Liver (tissue), 3 donors: ENCODE measurements at regions not wholly inside any gene's neighbourhood (a gene's known extent, or its start where the extent isn't known, plus 50 kb on each side); places are given as distances from the start of the nearest gene placed in this dataset.
A peak's percentile ranks its signal among the peaks of the same experiment; 100 is the strongest.

Experiments used
- ATF3 ChIP-seq: IDR thresholded peaks from 2 replicates; pipeline ENCODE4 v1.6.1; 2016; ENCODE audit warnings: antibody characterized with exemption
- CTCF ChIP-seq: fragments of 150-350 bp; IDR thresholded peaks from 2 replicates; pipeline ENCODE4 v1.5.1; 2017; ENCODE audit warnings: improper control_type of control experiment, low read depth, low read length; ENCODE audit not compliant: missing input control
- GABPA ChIP-seq, 2 donors: IDR thresholded peaks in 1 of 2; conservative IDR thresholded peaks in 1 of 2; 2 replicates each; pipeline ENCODE4 v1.6.1; 2016; ENCODE audit warnings: antibody characterized with exemption in 2 of 2, mild to moderate bottlenecking in 1 of 2, moderate library complexity in 1 of 2
- HNF4A ChIP-seq, 2 donors: conservative IDR thresholded peaks; 2 replicates each; pipeline ENCODE4 v1.6.1; 2016; ENCODE audit warnings: antibody characterized with exemption in 2 of 2, mild to moderate bottlenecking in 2 of 2
- JUND ChIP-seq, 2 donors: IDR thresholded peaks; 2 replicates each; pipeline ENCODE4 v1.6.1; 2016; ENCODE audit warnings: antibody characterized with exemption in 2 of 2
- MAX ChIP-seq: IDR thresholded peaks from 2 replicates; pipeline ENCODE4 v1.6.1; 2016; ENCODE audit warnings: antibody characterized with exemption
- NR2F2 ChIP-seq: IDR thresholded peaks from 2 replicates; pipeline ENCODE4 v1.6.1; 2016; ENCODE audit warnings: antibody characterized with exemption
- RAD21 ChIP-seq, 2 donors: IDR thresholded peaks; 2 replicates each; pipeline ENCODE4 v1.6.1; 2016; ENCODE audit warnings: antibody characterized with exemption in 2 of 2, mild to moderate bottlenecking in 2 of 2
- REST ChIP-seq: IDR thresholded peaks from 2 replicates; pipeline ENCODE4 v1.6.1; 2016; ENCODE audit warnings: antibody characterized with exemption, mild to moderate bottlenecking
- SP1 ChIP-seq: IDR thresholded peaks from 2 replicates; pipeline ENCODE4 v1.6.1; 2018; ENCODE audit warnings: antibody characterized with exemption, mild to moderate bottlenecking
- YY1 ChIP-seq: IDR thresholded peaks from 2 replicates; pipeline ENCODE4 v1.6.1; 2016; ENCODE audit warnings: antibody characterized with exemption, mild to moderate bottlenecking
- donor health status: healthy.
- donor health status: healthy.

GRCh38 chr9:95807326-95807947, 68.1 kb upstream of the ERCC6L2 start:
- TF ChIP-seq NR2F2 (peak; percentile 96), JUND (IDR thresholded peaks at IDR 0.05) (peak; percentile 35 to 40), CTCF (no peak), REST (no peak), MAX (no peak), GABPA (IDR thresholded peaks at IDR 0.05 in 1 of 2, conservative IDR thresholded peaks at IDR 0.05 in 1 of 2) (no peak), RAD21 (IDR thresholded peaks at IDR 0.05) (peak in 1 of 2 donors; percentile 40), ATF3 (no peak), HNF4A (conservative IDR thresholded peaks at IDR 0.05) (peak; percentile 62 to 67), SP1 (peak; percentile 58), YY1 (no peak)
